GM23338 (cell line): ENCODE measurements at regions not wholly inside any gene's neighbourhood (a gene's known extent, or its start where the extent isn't known, plus 50 kb on each side); places are given as distances from the start of the nearest gene placed in this dataset.

Source experiments
- ATAC-seq: fragments of 200-7000 bp; cut with Tn5 transposase; 3 replicates; pipeline ENCODE4 v1.9.1; 2020
- DNase-seq: peaks from one replicate; pipeline ENCODE4 v3.0.0-alpha.2; 2015; ENCODE audit warnings: low spot score
- H2AFZ ChIP-seq: fragments of 200-600 bp; sonication (generic); 2 replicates; pipeline ENCODE4 v1.8.0; 2016; ENCODE audit warnings: antibody characterized with exemption, mild to moderate bottlenecking, moderate library complexity
- H3F3A ChIP-seq: fragments of 200-600 bp; sonication (generic); replicated peaks from 2 replicates; pipeline ENCODE4 v1.8.0; 2017; ENCODE audit warnings: antibody characterized with exemption, mixed run types, low read depth
- H3K27ac ChIP-seq: fragments of 200-600 bp; sonication (generic); 2 replicates; pipeline ENCODE4 v1.6.1; 2016; ENCODE audit warnings: low read depth
- H3K27me3 ChIP-seq: fragments of 200-600 bp; sonication (generic); 2 replicates; pipeline ENCODE4 v1.8.0; 2016; ENCODE audit warnings: mild to moderate bottlenecking, mixed run types, moderate library complexity; ENCODE audit not compliant: insufficient read depth
- H3K36me3 ChIP-seq: fragments of 200-600 bp; sonication (generic); 2 replicates; pipeline ENCODE4 v1.8.0; 2016; ENCODE audit warnings: mild to moderate bottlenecking; ENCODE audit not compliant: insufficient read depth
- H3K4me1 ChIP-seq: fragments of 200-600 bp; sonication (generic); 2 replicates; pipeline ENCODE4 v1.8.0; 2016; ENCODE audit warnings: mild to moderate bottlenecking, moderate library complexity; ENCODE audit not compliant: insufficient read depth
- H3K4me2 ChIP-seq: fragments of 200-600 bp; sonication (generic); 2 replicates; pipeline ENCODE4 v1.7.1; 2017; ENCODE audit warnings: mixed run types
- H3K4me3 ChIP-seq: fragments of 200-600 bp; sonication (generic); 2 replicates; pipeline ENCODE4 v1.6.1; 2016; ENCODE audit warnings: mixed run types
- H3K79me2 ChIP-seq: fragments of 200-600 bp; sonication (generic); replicated peaks from 2 replicates; pipeline ENCODE4 v1.8.0; 2017; ENCODE audit warnings: mild to moderate bottlenecking; ENCODE audit not compliant: insufficient read depth
- H3K9me2 ChIP-seq: fragments of 200-600 bp; sonication (generic); 2 replicates; pipeline ENCODE4 v1.8.0; 2017; ENCODE audit not compliant: insufficient read depth
- H4K20me1 ChIP-seq: fragments of 200-600 bp; sonication (generic); replicated peaks from 2 replicates; pipeline ENCODE4 v1.8.0; 2017; ENCODE audit warnings: mild to moderate bottlenecking; ENCODE audit not compliant: insufficient read depth
- H3K27ac Mint-ChIP-seq: 2 replicates; pipeline ENCODE4 v1.8.0; 2020; ENCODE audit warnings: inconsistent platforms, mild to moderate bottlenecking, moderate library complexity, mixed read lengths
- H3K27me3 Mint-ChIP-seq: 3 replicates; pipeline ENCODE4 v1.8.0; 2022; ENCODE audit warnings: low read depth, mild to moderate bottlenecking, moderate library complexity, mixed read lengths, inconsistent platforms; ENCODE audit not compliant: insufficient read depth, poor library complexity
- H3K36me3 Mint-ChIP-seq: 3 replicates; pipeline ENCODE4 v1.8.0; 2021; ENCODE audit warnings: low read depth, mild to moderate bottlenecking, inconsistent platforms, moderate library complexity, mixed read lengths
- H3K4me1 Mint-ChIP-seq: 3 replicates; pipeline ENCODE4 v1.8.0; 2020; ENCODE audit warnings: mild to moderate bottlenecking, inconsistent platforms, mixed read lengths
- H3K4me3 Mint-ChIP-seq: 3 replicates; pipeline ENCODE4 v1.8.0; 2021; ENCODE audit warnings: moderate library complexity, mild to moderate bottlenecking, inconsistent platforms, mixed read lengths
- H3K9me3 Mint-ChIP-seq: 3 replicates; pipeline ENCODE4 v1.8.0; 2020; ENCODE audit warnings: moderate library complexity, mild to moderate bottlenecking, inconsistent platforms, mixed read lengths
- CREB1 ChIP-seq: fragments of 250-450 bp; sonication (Bioruptor Pico); IDR thresholded peaks from 2 replicates; pipeline ENCODE4 v1.5.0; 2020; ENCODE audit warnings: low read depth, mild to moderate bottlenecking, moderate library complexity
- EZH2 ChIP-seq: fragments of 200-600 bp; sonication (generic); IDR thresholded peaks from one replicate; pipeline ENCODE4 v1.8.0; 2017; ENCODE audit warnings: antibody characterized with exemption, mild to moderate bottlenecking, low read depth; ENCODE audit not compliant: unreplicated experiment
- EZH2phosphoT487 ChIP-seq: fragments of 200-600 bp; sonication (generic); IDR thresholded peaks from one replicate; pipeline ENCODE4 v1.8.1; 2018; ENCODE audit warnings: antibody characterized with exemption; ENCODE audit not compliant: unreplicated experiment
- JUNB ChIP-seq: IDR thresholded peaks from one replicate; pipeline ENCODE4 v1.6.1; 2016; ENCODE audit warnings: antibody characterized with exemption; ENCODE audit not compliant: unreplicated experiment
- NANOG ChIP-seq: IDR thresholded peaks from 2 replicates; pipeline ENCODE4 v1.6.1; 2016; ENCODE audit warnings: antibody characterized with exemption, borderline replicate concordance
- POLR2AphosphoS5 ChIP-seq: IDR thresholded peaks from 2 replicates; pipeline ENCODE4 v1.6.1; 2016; ENCODE audit warnings: antibody characterized with exemption, low read depth
- REST ChIP-seq: IDR thresholded peaks from one replicate; pipeline ENCODE4 v1.6.1; 2018; ENCODE audit warnings: antibody characterized with exemption; ENCODE audit not compliant: unreplicated experiment
- STAT1 ChIP-seq: IDR thresholded peaks from one replicate; pipeline ENCODE4 v1.6.1; 2016; ENCODE audit warnings: antibody characterized with exemption; ENCODE audit not compliant: unreplicated experiment
- ZNF114 ChIP-seq: fragments of 250-450 bp; sonication (Bioruptor Pico); IDR thresholded peaks from 2 replicates; pipeline ENCODE4 v1.5.0; 2020; ENCODE audit warnings: mild to moderate bottlenecking, moderate library complexity
- ZNF331 ChIP-seq: fragments of 250-450 bp; sonication (Bioruptor Pico); IDR thresholded peaks from 2 replicates; pipeline ENCODE4 v1.5.0; 2020; ENCODE audit warnings: low read depth, mild to moderate bottlenecking, moderate library complexity
- ZNF462 ChIP-seq: fragments of 250-450 bp; sonication (Bioruptor Pico); IDR thresholded peaks from 2 replicates; pipeline ENCODE4 v1.5.0; 2020; ENCODE audit warnings: mild to moderate bottlenecking, moderate library complexity
- TF ChIP-seq, protein P1 (sequence below), 2 experiments: fragments of 200-600 bp in 1 of 2; sonication (generic) in 1 of 2; conservative IDR thresholded peaks; 2 replicates each; pipeline versions ENCODE4 v1.5.1 to v1.6.1; 2016 to 2017; ENCODE audit warnings: antibody characterized with exemption in 2 of 2, low read depth in 2 of 2, mild to moderate bottlenecking in 2 of 2, moderate library complexity in 1 of 2
- TF ChIP-seq, protein P2 (sequence below): IDR thresholded peaks from 2 replicates; pipeline ENCODE4 v1.6.1; 2016; ENCODE audit warnings: antibody characterized with exemption

DNA sequence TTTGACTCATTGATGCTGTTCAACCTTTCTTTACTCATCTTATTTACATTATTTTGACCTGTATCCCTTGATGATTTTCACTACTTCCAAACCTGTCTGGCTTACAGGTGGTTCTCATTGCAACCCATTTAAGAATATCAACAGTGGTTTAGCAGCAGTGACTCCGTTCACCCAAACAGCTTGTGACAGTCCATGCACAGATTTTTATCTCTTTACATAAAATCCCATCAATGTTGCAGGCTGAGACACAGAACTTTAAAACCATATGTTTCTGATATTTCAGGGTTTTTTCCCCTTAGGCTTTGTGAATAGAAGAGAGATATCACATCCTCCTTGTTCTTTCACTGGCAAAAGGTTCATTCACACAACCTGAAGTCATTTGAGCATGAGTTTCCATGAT is 149.1 kb upstream of the CDIN1 start:
- no peaks in the 10 kb centered on the region for H3K27me3 ChIP-seq
- no peak for ATAC-seq
- H3K4me3 Mint-ChIP-seq: no peak overlapping the region
- no peak overlapping the region for H3K27ac ChIP-seq
- no peaks in the 10 kb centered on the region for H3K36me3 ChIP-seq
- TF ChIP-seq CREB1 (CRISPR knock-in tag) (no peak), POLR2AphosphoS5 (no peak), STAT1 (no peak), JUNB (no peak), REST (no peak), EZH2phosphoT487 (no peak), NANOG (no peak), ZNF462 (CRISPR knock-in tag) (no peak), EZH2 (no peak), ZNF114 (CRISPR knock-in tag) (no peak), ZNF331 (no peak)
- TF ChIP-seq, protein P1, sequence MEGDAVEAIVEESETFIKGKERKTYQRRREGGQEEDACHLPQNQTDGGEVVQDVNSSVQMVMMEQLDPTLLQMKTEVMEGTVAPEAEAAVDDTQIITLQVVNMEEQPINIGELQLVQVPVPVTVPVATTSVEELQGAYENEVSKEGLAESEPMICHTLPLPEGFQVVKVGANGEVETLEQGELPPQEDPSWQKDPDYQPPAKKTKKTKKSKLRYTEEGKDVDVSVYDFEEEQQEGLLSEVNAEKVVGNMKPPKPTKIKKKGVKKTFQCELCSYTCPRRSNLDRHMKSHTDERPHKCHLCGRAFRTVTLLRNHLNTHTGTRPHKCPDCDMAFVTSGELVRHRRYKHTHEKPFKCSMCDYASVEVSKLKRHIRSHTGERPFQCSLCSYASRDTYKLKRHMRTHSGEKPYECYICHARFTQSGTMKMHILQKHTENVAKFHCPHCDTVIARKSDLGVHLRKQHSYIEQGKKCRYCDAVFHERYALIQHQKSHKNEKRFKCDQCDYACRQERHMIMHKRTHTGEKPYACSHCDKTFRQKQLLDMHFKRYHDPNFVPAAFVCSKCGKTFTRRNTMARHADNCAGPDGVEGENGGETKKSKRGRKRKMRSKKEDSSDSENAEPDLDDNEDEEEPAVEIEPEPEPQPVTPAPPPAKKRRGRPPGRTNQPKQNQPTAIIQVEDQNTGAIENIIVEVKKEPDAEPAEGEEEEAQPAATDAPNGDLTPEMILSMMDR (conservative IDR thresholded peaks at IDR 0.05; ENCODE audit: low read depth in 2 of 2): no peak
- TF ChIP-seq, protein P2, sequence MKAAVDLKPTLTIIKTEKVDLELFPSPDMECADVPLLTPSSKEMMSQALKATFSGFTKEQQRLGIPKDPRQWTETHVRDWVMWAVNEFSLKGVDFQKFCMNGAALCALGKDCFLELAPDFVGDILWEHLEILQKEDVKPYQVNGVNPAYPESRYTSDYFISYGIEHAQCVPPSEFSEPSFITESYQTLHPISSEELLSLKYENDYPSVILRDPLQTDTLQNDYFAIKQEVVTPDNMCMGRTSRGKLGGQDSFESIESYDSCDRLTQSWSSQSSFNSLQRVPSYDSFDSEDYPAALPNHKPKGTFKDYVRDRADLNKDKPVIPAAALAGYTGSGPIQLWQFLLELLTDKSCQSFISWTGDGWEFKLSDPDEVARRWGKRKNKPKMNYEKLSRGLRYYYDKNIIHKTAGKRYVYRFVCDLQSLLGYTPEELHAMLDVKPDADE: no peak
- H3K36me3 Mint-ChIP-seq: no peaks in the 10 kb centered on the region
- H3K27ac Mint-ChIP-seq: no peak overlapping the region
- no peaks in the 10 kb centered on the region for H4K20me1 ChIP-seq
- H2AFZ ChIP-seq: no peak overlapping the region
- H3K9me3 Mint-ChIP-seq: no peaks in the 10 kb centered on the region
- H3K4me3 ChIP-seq: no peak overlapping the region
- no peaks in the 10 kb centered on the region for H3K9me2 ChIP-seq
- H3K79me2 ChIP-seq: no peaks in the 10 kb centered on the region
- H3F3A ChIP-seq: no peaks in the 10 kb centered on the region
- DNase-seq: no peak
- no peaks in the 10 kb centered on the region for H3K4me1 ChIP-seq
- no peaks in the 10 kb centered on the region for H3K27me3 Mint-ChIP-seq
- H3K4me1 Mint-ChIP-seq: peaks cover 15% of the 10 kb centered on the region; the same call in 2 of the 3 replicates
- no peak overlapping the region for H3K4me2 ChIP-seq
